Activated B cell treated with CpG ODN at 0.5 μM for 24 hours (primary cell): ENCODE measurements at regions not wholly inside any gene's neighbourhood (a gene's known extent, or its start where the extent isn't known, plus 50 kb on each side); places are given as distances from the start of the nearest gene placed in this dataset.
A peak's percentile ranks its signal among the peaks of the same experiment; 100 is the strongest.
"Not testable (repeated sequence)": the region's sequence is repeated elsewhere in the genome, so short reads cannot be mapped to it uniquely, and the experiment has no call there.

Experiments
- ATAC-seq: fragments of 200-7000 bp; cut with Tn5 transposase; one replicate; pipeline ENCODE4 v1.10.0; 2021; ENCODE audit warnings: low read depth, mild to moderate bottlenecking, moderate library complexity
- CTCF ChIA-PET: fragments of 350-600 bp; sonication (Branson Sonifier 250); formaldehyde crosslinking; loops from one replicate; lab custom pipeline; 2021; ENCODE audit warnings: antibody characterized with exemption; lab: Charles Lee
- POLR2A ChIA-PET: fragments of 350-600 bp; sonication (Branson Sonifier 250); formaldehyde crosslinking; loops from one replicate; lab custom pipeline; 2021; ENCODE audit warnings: antibody characterized with exemption; lab: Charles Lee
- DNase-seq: peaks from one replicate; pipeline ENCODE4 v3.0.0; 2022
- H3K27ac Mint-ChIP-seq: one replicate; pipeline ENCODE4 v1.8.0; 2020; ENCODE audit warnings: mixed read lengths
- H3K27me3 Mint-ChIP-seq: one replicate; pipeline ENCODE4 v1.8.0; 2021; ENCODE audit warnings: mixed read lengths
- H3K36me3 Mint-ChIP-seq: one replicate; pipeline ENCODE4 v1.8.0; 2021; ENCODE audit warnings: low read depth, mixed read lengths
- H3K4me1 Mint-ChIP-seq: one replicate; pipeline ENCODE4 v1.8.0; 2021; ENCODE audit warnings: mixed read lengths
- H3K4me3 Mint-ChIP-seq: one replicate; pipeline ENCODE4 v1.8.0; 2020; ENCODE audit warnings: mild to moderate bottlenecking, mixed read lengths
- H3K9me3 Mint-ChIP-seq: one replicate; pipeline ENCODE4 v1.8.0; 2020; ENCODE audit warnings: mixed read lengths
- CTCF ChIP-seq: fragments of 200-600 bp; IDR thresholded peaks from one replicate; pipeline ENCODE4 v1.8.0; 2022; ENCODE audit warnings: antibody characterized with exemption, mild to moderate bottlenecking
- intact Hi-C: fragments of 100-400 bp; cut with micrococcal nuclease; formaldehyde crosslinking; loops from one replicate; pipeline ENCODE4 v1.15.1; 2024

- no peaks in the 10 kb centered on the region for H3K9me3 Mint-ChIP-seq
- H3K36me3 Mint-ChIP-seq = no peaks in the 10 kb centered on the region
- H3K27ac Mint-ChIP-seq = no peak overlapping the region
- no peaks in the 10 kb centered on the region for H3K27me3 Mint-ChIP-seq
- intact Hi-C loops = no loop called here
- peaks cover 30% of the 10 kb centered on the region for H3K4me1 Mint-ChIP-seq
- ChIA-PET POLR2A (no interaction called here), CTCF (no interaction called here)
- ATAC-seq (no peak), DNase-seq (no peak)
- TF ChIP-seq CTCF = no peak
- no peak overlapping the region for H3K4me3 Mint-ChIP-seq
Observed at GRCh38 chr3:27606537-27606936, 115.6 kb downstream of the EOMES start.

- H3K36me3 Mint-ChIP-seq, ATAC-seq, POLR2A ChIA-PET, H3K27ac Mint-ChIP-seq, CTCF ChIA-PET, DNase-seq, intact Hi-C loops, H3K4me3 Mint-ChIP-seq, H3K9me3 Mint-ChIP-seq, H3K27me3 Mint-ChIP-seq: not testable (repeated sequence)
- H3K4me1 Mint-ChIP-seq = peaks cover 10% of the 10 kb centered on the region
Observed at GRCh38 chr3:27601311-27601710, 117.1 kb upstream of the SLC4A7 start.

DNA sequence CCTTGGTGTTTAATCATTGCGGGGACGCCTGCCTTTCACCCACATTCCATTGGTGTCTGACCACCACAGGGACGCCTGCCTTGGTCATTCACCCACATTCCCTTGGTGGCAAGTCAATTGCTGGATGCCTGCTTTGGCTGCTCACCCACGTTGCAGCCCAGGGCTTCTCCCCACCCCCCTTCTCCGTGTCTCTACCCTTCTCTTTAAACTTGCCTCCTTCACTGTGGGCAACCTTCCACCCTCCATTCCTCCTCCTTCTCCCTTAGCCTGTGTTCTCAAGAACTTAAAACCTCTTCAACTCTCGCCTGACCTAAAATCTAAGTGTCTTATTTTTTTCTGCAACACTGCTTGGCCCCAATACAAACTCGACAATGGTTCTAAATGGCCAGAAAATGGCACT lies 115.6 kb upstream of the SLC4A7 start:
- H3K36me3 Mint-ChIP-seq, CTCF ChIA-PET, H3K4me3 Mint-ChIP-seq, H3K9me3 Mint-ChIP-seq, H3K27ac Mint-ChIP-seq, DNase-seq, POLR2A ChIA-PET, H3K27me3 Mint-ChIP-seq, ATAC-seq: not testable (repeated sequence)
- intact Hi-C loops = loop anchor here (10.0 kb wide), 1 partner anchor 85 kb away; no protein-coding TSS in a partner anchor
- H3K4me1 Mint-ChIP-seq = peaks cover 13% of the 10 kb centered on the region

GRCh38 chr3:27596921-27597320 lies 112.7 kb upstream of the SLC4A7 start:
- no peak for ATAC-seq
- no peaks in the 10 kb centered on the region for H3K9me3 Mint-ChIP-seq
- H3K27me3 Mint-ChIP-seq = no peaks in the 10 kb centered on the region
- no peaks in the 10 kb centered on the region for H3K36me3 Mint-ChIP-seq
- peaks cover 16% of the 10 kb centered on the region for H3K4me1 Mint-ChIP-seq
- no peak for DNase-seq
- no peak overlapping the region for H3K27ac Mint-ChIP-seq
- POLR2A ChIA-PET = no interaction called here
- CTCF ChIA-PET = no interaction called here
- intact Hi-C loops = loop anchor here (10.0 kb wide), 1 partner anchor 88 kb away; no protein-coding TSS in a partner anchor
- TF ChIP-seq CTCF = no peak
- no peak overlapping the region for H3K4me3 Mint-ChIP-seq

DNA sequence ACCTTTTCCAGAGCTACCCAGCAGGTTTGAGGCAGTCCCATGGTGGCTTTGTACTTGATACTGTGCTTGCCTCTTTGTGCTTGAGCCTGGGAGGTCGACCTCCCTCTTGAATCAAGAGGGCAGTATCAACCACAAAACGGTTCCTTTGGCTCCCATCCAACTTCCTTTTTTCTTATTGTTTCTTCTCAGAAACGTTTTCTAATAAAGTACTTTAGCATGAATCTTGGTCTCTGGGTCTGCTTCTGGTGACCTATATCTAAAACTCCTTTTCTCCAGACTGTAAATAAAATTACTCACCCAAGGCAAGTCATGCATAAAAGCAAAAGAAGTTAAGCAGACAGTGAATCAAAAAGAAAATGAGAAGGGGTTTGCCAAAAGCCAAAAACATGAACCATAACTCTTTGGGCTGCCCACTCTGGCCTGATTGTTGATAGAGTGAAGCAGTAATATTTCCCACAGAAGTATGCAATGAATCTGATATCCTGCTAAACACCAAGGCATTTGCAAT lies 112.2 kb upstream of the SLC4A7 start:
- ChIA-PET POLR2A (no interaction called here), CTCF (no interaction called here)
- H3K27me3 Mint-ChIP-seq = no peaks in the 10 kb centered on the region
- no peaks in the 10 kb centered on the region for H3K9me3 Mint-ChIP-seq
- TF ChIP-seq CTCF = no peak
- peaks cover 21% of the 10 kb centered on the region for H3K4me1 Mint-ChIP-seq
- peak overlapping the region; percentile 43 for H3K27ac Mint-ChIP-seq
- peak; percentile 49 for ATAC-seq
- no peak for DNase-seq
- intact Hi-C loops = loop anchor here (10.0 kb wide), 1 partner anchor 88 kb away; no protein-coding TSS in a partner anchor
- no peak overlapping the region for H3K4me3 Mint-ChIP-seq
- H3K36me3 Mint-ChIP-seq = no peaks in the 10 kb centered on the region

DNA sequence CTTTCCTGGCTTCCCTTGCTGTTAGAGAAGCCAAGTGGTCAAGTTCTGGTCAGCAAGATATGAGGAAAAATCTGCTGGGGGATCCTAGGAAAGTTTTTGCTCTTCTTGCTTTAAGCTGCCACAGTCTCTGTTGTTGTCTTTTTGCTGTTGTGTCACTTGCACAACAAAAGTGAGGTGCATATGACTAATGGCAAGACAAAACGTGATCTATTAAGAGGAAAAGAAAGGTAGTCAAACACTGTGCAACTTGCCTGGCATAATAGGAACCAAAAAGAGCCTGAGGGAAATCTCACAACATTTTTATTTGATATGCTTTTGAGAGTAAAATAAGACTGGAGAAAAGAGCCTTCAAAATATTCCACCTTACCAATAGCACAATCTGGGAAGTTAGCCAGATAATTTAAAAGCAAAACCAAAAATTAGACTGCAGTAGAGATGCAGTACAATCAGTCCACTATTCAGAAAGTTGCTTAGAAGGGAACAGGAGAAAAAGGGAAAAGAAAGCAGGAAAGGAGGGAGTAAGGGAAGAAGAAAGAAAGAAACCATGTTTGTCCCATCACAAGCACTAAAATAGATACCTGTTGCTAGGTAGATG lies 110.0 kb upstream of the SLC4A7 start:
- CTCF ChIA-PET = no interaction called here
- Mint-ChIP-seq H3K27ac (no peak overlapping the region), H3K27me3 (no peaks in the 10 kb centered on the region), H3K9me3 (no peaks in the 10 kb centered on the region), H3K4me3 (no peak overlapping the region), H3K4me1 (peaks cover 39% of the 10 kb centered on the region), H3K36me3 (no peaks in the 10 kb centered on the region)
- ATAC-seq (no peak), DNase-seq (no peak)
- POLR2A ChIA-PET = no interaction called here
- TF ChIP-seq CTCF = no peak
- intact Hi-C loops = loop anchor here (5.0 to 10.0 kb wide), 2 partner anchors 91 to 112 kb away; partner anchors contain the start of gene SLC4A7
